NCI-H1092 treated with DMSO at 0.1 percent for 48 hours (cell line): ENCODE measurements at regions not wholly inside any gene's neighbourhood (a gene's known extent, or its start where the extent isn't known, plus 50 kb on each side); places are given as distances from the start of the nearest gene placed in this dataset.
"Not testable (repeated sequence)": the region's sequence is repeated elsewhere in the genome, so short reads cannot be mapped to it uniquely, and the experiment has no call there.

Experiments used
- DNase-seq: peaks from one replicate; lab custom pipeline; 2025; lab: John Stamatoyannopoulos, UW

GRCh38 chr5:159503236-159503635 lies 172.9 kb upstream of the IL12B start:
- DNase-seq = no peak

- no peak for DNase-seq
Observed at GRCh38 chr5:159504106-159504856, 174.0 kb upstream of the IL12B start.

GRCh38 chr5:159504857-159505304 lies 174.6 kb upstream of the IL12B start:
- DNase-seq = no peak

DNA sequence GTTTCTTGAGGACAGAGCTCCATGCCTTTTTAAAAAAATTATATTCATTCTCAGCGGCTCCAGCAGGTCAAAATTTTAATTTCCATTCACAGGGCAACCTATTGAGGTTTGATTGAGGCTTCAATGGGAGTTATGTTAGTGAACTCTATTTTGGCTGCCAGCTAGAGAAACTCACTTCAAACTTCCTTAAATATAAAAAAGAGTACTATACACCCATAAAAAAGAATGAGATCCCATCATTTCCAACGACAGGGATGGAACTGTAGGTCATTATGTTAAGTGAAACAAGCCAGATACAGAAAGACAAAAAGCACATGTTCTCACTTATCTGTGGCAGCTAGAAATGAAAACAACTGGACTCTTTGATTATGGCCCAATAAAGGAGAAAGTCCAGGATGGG lies 176.8 kb upstream of the IL12B start:
- DNase-seq = no peak

- no peak for DNase-seq
Observed at GRCh38 chr5:159507661-159508060, 177.4 kb upstream of the IL12B start.

DNA sequence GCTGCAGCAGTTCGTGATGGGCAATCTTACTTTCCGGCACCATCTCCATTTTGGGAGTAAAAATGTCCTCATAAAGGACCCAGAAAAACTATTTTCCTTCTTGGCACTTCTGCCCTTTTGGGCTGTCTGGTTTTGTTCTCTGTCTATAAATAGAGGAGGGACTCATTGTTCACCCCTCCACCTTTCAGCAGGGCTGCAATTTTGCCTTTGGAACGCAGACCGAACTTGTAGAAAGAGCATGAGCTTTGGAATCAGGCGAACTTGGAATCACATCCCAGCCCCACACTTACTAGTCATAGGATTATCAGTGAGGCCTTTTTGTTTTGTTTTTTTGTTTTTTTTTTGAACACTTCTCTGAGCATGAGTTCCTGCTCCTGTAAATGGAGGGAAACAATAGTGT lies 178.1 kb upstream of the IL12B start:
- DNase-seq = no peak

DNA sequence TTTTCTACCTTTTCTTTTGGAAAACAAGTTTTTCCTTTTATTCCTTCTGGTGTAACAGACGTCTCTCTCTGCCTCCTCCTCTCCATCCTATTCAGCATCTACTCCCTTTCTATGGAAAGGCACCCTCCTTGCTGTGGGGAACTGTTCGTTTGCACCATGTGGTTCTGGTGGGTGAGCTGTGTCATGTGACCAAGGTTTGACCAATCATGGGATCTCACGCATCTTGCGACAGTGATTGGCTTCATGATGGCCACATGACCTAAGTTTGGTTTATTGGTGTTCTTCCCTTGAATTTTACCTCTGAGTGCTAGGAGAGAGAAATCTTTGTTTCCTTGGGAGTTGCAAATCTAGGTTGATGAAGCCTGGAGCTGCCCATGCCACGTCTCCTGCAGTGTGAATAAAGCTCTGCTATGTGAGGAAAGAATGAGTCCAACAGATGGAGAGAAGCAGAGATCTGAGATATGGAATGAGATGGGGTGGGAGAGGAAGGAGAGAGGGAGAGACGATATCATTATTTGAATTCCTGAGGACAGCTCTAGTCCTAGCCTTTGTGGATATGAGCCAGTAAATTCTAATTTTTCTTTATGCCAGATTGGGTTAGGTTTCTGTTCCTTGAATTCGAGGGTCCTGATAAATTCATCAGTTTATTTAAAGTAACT lies 178.8 kb upstream of the IL12B start:
- no peak for DNase-seq

DNA sequence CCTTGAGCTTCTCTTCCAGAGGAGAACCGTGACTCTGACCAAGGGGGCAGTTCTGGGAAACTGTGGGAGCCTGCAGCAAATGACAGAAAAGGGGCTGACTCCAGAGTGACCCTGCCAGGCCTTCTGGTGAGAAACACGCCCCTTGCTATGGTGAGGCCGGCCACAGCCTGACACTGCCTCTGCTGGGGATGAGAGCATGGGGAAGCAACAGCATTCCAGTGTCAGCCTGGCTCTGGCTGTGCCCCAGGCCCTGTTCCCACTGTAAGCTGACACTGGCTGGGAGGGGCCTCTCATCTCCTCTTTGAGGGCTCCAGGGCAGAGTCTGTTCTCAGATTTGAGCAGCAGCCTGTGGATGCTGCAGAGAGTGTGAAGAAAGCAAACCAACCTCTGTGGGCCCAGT lies 180.0 kb upstream of the IL12B start:
- DNase-seq = no peak

GRCh38 chr5:159511570-159511969 lies 181.3 kb upstream of the IL12B start:
- DNase-seq = no peak

DNA sequence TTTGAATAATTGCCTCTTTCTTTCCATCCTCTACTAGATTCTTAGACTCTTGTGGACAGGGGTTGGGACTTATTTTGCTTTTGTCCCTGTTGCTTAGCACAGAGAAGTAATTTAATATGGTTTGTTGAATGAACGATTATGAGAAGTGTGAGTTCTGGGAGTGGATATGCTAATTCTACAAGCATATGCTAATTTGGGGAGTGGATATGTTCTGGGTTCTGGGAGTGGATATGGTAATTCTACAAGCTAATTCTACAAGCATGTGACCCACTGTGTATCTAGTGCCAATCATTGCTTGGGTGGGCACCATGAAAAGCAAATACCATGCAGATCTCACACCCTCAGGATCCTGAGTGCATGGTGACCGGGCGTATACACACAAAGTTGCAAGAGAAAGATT lies 181.8 kb upstream of the IL12B start:
- no peak for DNase-seq

DNA sequence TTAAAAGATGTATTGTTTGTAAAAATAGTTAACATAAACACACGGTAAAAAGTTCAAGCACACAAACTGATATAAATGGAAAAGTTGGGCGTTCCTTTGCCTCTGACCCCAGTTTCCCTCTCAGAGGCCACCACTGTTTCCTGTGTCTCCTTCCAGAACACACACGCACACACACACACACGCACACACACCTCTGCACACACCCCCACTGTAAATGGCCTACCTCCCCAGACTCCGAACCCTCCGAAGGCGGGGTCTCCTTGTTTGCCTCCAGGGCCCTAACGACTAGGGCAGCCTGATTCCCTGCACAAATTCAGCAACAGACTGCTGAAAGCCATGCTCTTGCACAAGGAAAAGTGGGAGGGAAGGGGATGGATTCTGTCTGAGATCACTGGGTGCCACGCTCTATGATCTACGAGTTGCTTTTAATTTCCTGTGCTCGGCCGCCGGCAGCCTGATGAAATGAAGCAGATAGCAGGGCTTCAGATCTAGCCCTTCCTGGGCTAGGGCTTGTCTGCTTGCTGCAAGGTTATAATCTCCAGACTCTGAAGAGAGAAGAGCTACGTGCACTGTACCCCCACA lies 184.0 kb upstream of the IL12B start:
- DNase-seq = no peak

DNA sequence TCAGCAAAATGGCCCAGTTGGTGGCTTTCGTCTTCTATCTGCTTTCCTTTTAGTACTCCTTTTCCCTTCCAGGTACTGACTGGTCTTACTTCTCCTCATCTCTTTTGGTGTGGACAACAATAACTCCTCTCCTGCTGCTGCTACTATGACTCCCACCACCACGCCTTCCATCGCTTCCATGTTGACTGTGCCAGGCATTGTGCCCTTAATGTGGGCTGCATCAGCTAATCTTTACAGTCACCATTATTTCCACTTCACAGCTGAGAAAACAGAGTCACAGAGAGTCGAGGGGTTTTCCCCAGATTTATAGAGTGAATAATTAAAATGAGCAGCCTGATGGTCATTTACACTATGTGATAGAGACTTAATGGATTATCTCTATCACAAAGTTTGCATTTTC lies 184.9 kb upstream of the IL12B start:
- DNase-seq = no peak

GRCh38 chr5:159515909-159516415 lies 185.7 kb upstream of the IL12B start:
- peak; percentile 38 for DNase-seq

- DNase-seq = no peak
Observed at GRCh38 chr5:159518371-159518770, 188.1 kb upstream of the IL12B start.

DNA sequence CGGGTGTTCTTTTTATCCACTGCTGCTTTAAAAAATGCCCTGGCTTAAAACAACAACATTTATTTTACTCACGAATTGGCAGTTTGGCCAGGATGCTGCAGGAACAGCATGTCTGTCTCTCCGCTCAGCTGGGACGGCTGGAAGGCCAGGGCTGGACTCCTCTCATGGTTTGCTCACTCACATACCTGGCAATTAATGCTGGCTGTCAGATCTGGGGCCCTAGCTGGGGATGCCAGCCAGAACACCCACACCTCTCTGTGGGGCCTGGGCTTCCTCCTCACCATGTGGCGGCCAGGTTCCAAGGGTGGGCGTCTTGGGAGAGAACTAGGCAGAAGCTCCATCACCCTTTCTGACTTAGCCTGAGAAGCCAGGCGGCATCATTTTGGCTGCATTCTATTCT lies 189.1 kb upstream of the IL12B start:
- no peak for DNase-seq

GRCh38 chr5:159522841-159523240 lies 192.6 kb upstream of the IL12B start:
- no peak for DNase-seq

DNA sequence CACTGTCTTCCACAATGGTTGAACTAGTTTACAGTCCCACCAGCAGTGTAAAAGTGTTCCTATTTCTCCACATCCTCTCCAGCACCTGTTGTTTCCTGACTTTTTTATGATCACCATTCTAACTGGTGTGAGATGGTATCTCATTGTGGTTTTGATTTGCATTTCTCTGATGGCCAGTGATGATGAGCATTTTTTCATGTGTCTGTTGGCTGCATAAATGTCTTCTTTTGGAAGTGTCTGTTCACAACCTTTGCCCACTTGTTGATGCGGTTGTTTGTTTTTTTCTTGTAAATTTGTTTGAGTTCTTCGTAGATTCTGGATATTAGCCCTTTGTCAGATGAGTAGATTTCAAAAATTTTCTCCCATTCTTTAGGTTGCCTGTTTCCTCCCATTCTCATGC lies 194.0 kb upstream of the IL12B start:
- not testable (repeated sequence) for DNase-seq

GRCh38 chr5:159525117-159525516 lies 194.8 kb upstream of the IL12B start:
- DNase-seq = peak; percentile 22

DNA sequence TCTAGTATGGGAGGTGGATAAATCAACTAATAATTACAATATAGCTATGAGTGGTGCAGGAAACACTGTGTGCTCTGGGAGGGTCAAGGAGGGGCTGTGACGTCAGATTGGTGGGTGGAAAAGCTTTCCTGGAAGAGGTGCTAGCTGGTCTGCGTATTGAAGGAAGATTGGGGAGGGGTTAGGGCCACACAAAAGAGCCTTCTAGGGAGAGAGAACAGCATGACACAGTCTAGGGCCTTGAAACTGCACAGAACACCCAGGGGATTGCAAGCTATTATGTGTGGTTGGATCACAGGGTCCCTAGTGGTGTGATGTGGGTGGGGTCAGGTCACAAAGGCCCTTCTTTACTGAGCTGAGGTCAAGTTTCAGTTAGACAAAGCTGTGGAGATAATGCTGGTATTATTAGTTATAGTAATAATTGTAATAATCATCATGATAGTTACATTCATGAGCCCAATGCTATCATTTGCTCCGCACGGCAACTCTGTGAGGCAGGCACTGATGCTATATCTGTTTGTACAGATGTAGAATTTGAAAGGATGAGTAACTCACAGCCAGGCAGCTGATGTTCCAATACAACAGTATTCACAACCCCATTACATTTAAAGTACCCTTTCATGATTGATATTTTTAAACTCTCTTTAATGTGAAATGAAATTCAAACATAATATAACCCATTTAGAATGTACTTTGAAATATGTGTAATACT lies 197.4 kb upstream of the IL12B start:
- DNase-seq = no peak

- no peak for DNase-seq
Observed at GRCh38 chr5:159531554-159532105, 201.3 kb upstream of the IL12B start.

DNA sequence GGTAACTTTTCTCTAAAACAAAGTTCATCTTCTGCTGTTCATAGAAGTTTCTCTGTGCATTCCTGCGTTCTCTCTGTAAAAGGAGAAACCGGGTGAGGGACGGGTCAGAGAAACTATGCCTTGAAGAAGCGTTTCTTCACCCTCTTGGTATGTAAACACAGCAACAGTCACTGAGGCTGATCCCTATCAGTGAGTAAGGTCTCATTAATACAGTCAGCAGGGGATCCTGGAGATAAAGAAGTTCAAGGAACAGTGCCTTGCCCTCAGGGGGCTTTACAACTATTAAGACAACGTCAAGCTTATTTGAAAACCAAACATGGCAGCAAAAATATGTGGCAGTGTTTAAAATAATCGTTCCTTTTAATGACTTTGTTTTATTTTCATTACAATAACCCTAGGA lies 202.9 kb upstream of the IL12B start:
- DNase-seq = no peak

DNA sequence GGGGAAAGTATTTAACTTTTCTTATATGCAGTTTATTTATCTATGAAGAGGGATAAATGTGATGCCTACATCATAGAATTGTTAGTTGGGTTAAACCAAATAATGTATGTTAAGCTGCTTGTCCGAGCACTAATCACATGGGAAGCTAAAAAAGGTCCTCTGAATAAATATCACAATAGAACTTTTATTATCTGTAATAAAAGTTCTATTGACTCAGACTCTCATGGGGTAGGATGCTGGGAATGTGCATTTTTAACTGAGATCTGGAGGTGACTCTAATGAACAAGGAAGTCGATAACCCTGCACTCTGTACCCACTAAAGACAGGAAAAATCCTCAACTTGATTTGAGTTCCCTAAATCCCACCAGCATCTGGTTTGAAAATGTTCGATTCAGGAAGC lies 205.9 kb upstream of the IL12B start:
- DNase-seq = no peak
